Neural cell (in vitro differentiated cells): ENCODE measurements at regions not wholly inside any gene's neighbourhood (a gene's known extent, or its start where the extent isn't known, plus 50 kb on each side); places are given as distances from the start of the nearest gene placed in this dataset.

ENCODE experiments used
- CTCF ChIP-seq: fragments of 450-650 bp; IDR thresholded peaks from 2 replicates; pipeline ENCODE4 v1.5.1; 2014; ENCODE audit warnings: antibody characterized with exemption, mild to moderate bottlenecking, moderate library complexity; ENCODE audit not compliant: poor library complexity, severe bottlenecking
- EP300 ChIP-seq: fragments of 450-650 bp; conservative IDR thresholded peaks from 2 replicates; pipeline ENCODE4 v1.6.1; 2014; ENCODE audit warnings: antibody characterized with exemption, mild to moderate bottlenecking, moderate library complexity; ENCODE audit not compliant: poor library complexity, severe bottlenecking
- EZH2 ChIP-seq: fragments of 200-600, 300-800 bp; shearing (Covaris generic), sonication (generic); IDR thresholded peaks from 2 replicates; pipeline ENCODE4 v1.6.1; 2014; ENCODE audit warnings: antibody characterized with exemption, low read length, borderline replicate concordance, mild to moderate bottlenecking; ENCODE audit not compliant: insufficient read depth, poor library complexity, severe bottlenecking
- POLR2AphosphoS5 ChIP-seq: IDR thresholded peaks from 2 replicates; pipeline ENCODE4 v1.6.1; 2012
- RAD21 ChIP-seq: fragments of 450-650 bp; conservative IDR thresholded peaks from 2 replicates; pipeline ENCODE4 v1.6.1; 2014; ENCODE audit warnings: antibody characterized with exemption, mild to moderate bottlenecking, moderate library complexity
- REST ChIP-seq: IDR thresholded peaks from 2 replicates; pipeline ENCODE4 v1.6.1; 2012; ENCODE audit warnings: borderline replicate concordance
- TAF1 ChIP-seq: IDR thresholded peaks from 2 replicates; pipeline ENCODE4 v1.6.1; 2012; ENCODE audit warnings: low read depth

- no peak for TF ChIP-seq EZH2
- TF ChIP-seq CTCF: no peak
- TF ChIP-seq REST: no peak
- TF ChIP-seq RAD21: no peak
- TF ChIP-seq TAF1: no peak
- TF ChIP-seq POLR2AphosphoS5: no peak
- TF ChIP-seq EP300: no peak
Observed at GRCh38 chr1:194062526-194062925, 876.1 kb upstream of the B3GALT2 start.
